Activated CD4-positive, alpha-beta memory T cell treated with anti-CD3 and anti-CD28 coated beads, Interleukin-2, amount 10 ng/mL, durations not matched to agents 7 days and 5 days (primary cell): ENCODE measurements at regions not wholly inside any gene's neighbourhood (a gene's known extent, or its start where the extent isn't known, plus 50 kb on each side); places are given as distances from the start of the nearest gene placed in this dataset.

ENCODE experiments used
- CTCF ChIA-PET: fragments of 350-600 bp; sonication (Branson Sonifier 250); formaldehyde crosslinking; loops from one replicate; lab custom pipeline; 2021; ENCODE audit warnings: antibody characterized with exemption, inconsistent platforms; lab: Charles Lee
- POLR2A ChIA-PET: fragments of 350-600 bp; sonication (Branson Sonifier 250); formaldehyde crosslinking; loops from one replicate; lab custom pipeline; 2021; ENCODE audit warnings: antibody characterized with exemption; lab: Charles Lee
- DNase-seq: peaks from one replicate; pipeline ENCODE4 v3.0.0-alpha.2; 2020
- H3K27ac Mint-ChIP-seq: one replicate; pipeline ENCODE4 v1.8.0; 2021; ENCODE audit warnings: mild to moderate bottlenecking, mixed read lengths
- H3K27me3 Mint-ChIP-seq: one replicate; pipeline ENCODE4 v1.8.0; 2021; ENCODE audit warnings: mixed read lengths
- H3K36me3 Mint-ChIP-seq: one replicate; pipeline ENCODE4 v1.8.0; 2021; ENCODE audit warnings: low read depth, mixed read lengths
- H3K4me1 Mint-ChIP-seq: one replicate; pipeline ENCODE4 v1.8.0; 2021; ENCODE audit warnings: mixed read lengths
- H3K4me3 Mint-ChIP-seq: one replicate; pipeline ENCODE4 v1.8.0; 2021; ENCODE audit warnings: mild to moderate bottlenecking, mixed read lengths
- H3K9me3 Mint-ChIP-seq: one replicate; pipeline ENCODE4 v1.8.0; 2021; ENCODE audit warnings: mixed read lengths

GRCh38 chr10:46234431-46235060 lies 52.3 kb upstream of the ANTXRL start:
- DNase-seq = no peak
- POLR2A ChIA-PET = no interaction called here

GRCh38 chr10:46235705-46236545 lies 50.9 kb upstream of the ANTXRL start:
- H3K4me1 Mint-ChIP-seq = peaks cover 3% of the 10 kb centered on the region
- H3K27me3 Mint-ChIP-seq = no peaks in the 10 kb centered on the region
- H3K36me3 Mint-ChIP-seq = peaks cover 17% of the 10 kb centered on the region
- no peak overlapping the region for H3K4me3 Mint-ChIP-seq
- POLR2A ChIA-PET = no interaction called here
- no peak overlapping the region for H3K27ac Mint-ChIP-seq
- CTCF ChIA-PET = no interaction called here
- no peaks in the 10 kb centered on the region for H3K9me3 Mint-ChIP-seq
- no peak for DNase-seq

More at GRCh38 chr10:46234431-46235060, 52.3 kb upstream of the ANTXRL start:
- no peaks in the 10 kb centered on the region for H3K9me3 Mint-ChIP-seq
- H3K27me3 Mint-ChIP-seq = no peaks in the 10 kb centered on the region
- peaks cover 9% of the 10 kb centered on the region for H3K36me3 Mint-ChIP-seq
- H3K4me3 Mint-ChIP-seq = no peak overlapping the region
- H3K4me1 Mint-ChIP-seq = peaks cover under 1% of the 10 kb centered on the region
- H3K27ac Mint-ChIP-seq = no peak overlapping the region
- CTCF ChIA-PET = no interaction called here

GRCh38 chr10:46236546-46236887 lies 50.3 kb upstream of the ANTXRL start:
- Mint-ChIP-seq H3K4me1 (peaks cover 8% of the 10 kb centered on the region), H3K36me3 (peaks cover 23% of the 10 kb centered on the region), H3K27ac (no peak overlapping the region), H3K9me3 (peaks cover 5% of the 10 kb centered on the region), H3K4me3 (no peak overlapping the region), H3K27me3 (no peaks in the 10 kb centered on the region)
- ChIA-PET CTCF (no interaction called here), POLR2A (no interaction called here)
- no peak for DNase-seq

- ChIA-PET CTCF (no interaction called here), POLR2A (no interaction called here)
- no peak for DNase-seq
- Mint-ChIP-seq H3K4me1 (peaks cover 8% of the 10 kb centered on the region), H3K27me3 (no peaks in the 10 kb centered on the region), H3K9me3 (peaks cover 8% of the 10 kb centered on the region), H3K36me3 (peaks cover 28% of the 10 kb centered on the region), H3K27ac (no peak overlapping the region), H3K4me3 (no peak overlapping the region)
These were observed 49.7 kb upstream of the ANTXRL start for GRCh38 chr10:46236941-46237681.
